ENCODE measurements at regions not wholly inside any gene's neighbourhood (a gene's known extent, or its start where the extent isn't known, plus 50 kb on each side); places are given as distances from the start of the nearest gene placed in this dataset.

- TF ChIP-seq CTCF (IDR thresholded peaks at IDR 0.05; ENCODE audit: low read length): no peak
- TF ChIP-seq EZH2phosphoT487 (IDR thresholded peaks at IDR 0.05; ENCODE audit: low read length): no peak
- no peak for TF ChIP-seq EZH2 (optimal IDR thresholded peaks at IDR 0.05; ENCODE audit: low read depth, low read length)
Measured at GRCh38 chr7:68280931-68281330, 1284.3 kb downstream of the TYW1 start.
